ENCODE measurements at regions not wholly inside any gene's neighbourhood (a gene's known extent, or its start where the extent isn't known, plus 50 kb on each side); places are given as distances from the start of the nearest gene placed in this dataset.

GRCh38 chr6:156538875-156539660 is 238.1 kb upstream of the ARID1B start:
- no peak for DNase-seq (ENCODE audit: low read depth in 3 of 3, low spot score in 2 of 3)

GRCh38 chr6:156534594-156534993 is 242.6 kb upstream of the ARID1B start:
- no peak for DNase-seq (ENCODE audit: low read depth in 3 of 3, low spot score in 2 of 3)

- DNase-seq (ENCODE audit: low read depth in 3 of 3, low spot score in 2 of 3), result no peak
Observed at GRCh38 chr6:156533872-156534524, 243.2 kb upstream of the ARID1B start.

GRCh38 chr6:156526081-156526480 is 251.1 kb upstream of the ARID1B start:
- DNase-seq (ENCODE audit: low read depth in 3 of 3, low spot score in 2 of 3), result no peak

- no peak for DNase-seq (ENCODE audit: low read depth in 3 of 3, low spot score in 2 of 3)
Observed at GRCh38 chr6:156525541-156525940, 251.6 kb upstream of the ARID1B start.

- no peak for DNase-seq (ENCODE audit: low read depth in 3 of 3, low spot score in 2 of 3)
Observed at GRCh38 chr6:156519940-156520339, 257.2 kb upstream of the ARID1B start.

- peak in 1 of 3 donors; percentile 25 for DNase-seq (ENCODE audit: low read depth in 3 of 3, low spot score in 2 of 3)
Observed at GRCh38 chr6:156517088-156517487, 260.1 kb upstream of the ARID1B start.

- DNase-seq (ENCODE audit: low read depth in 3 of 3, low spot score in 2 of 3), result no peak
Observed at GRCh38 chr6:156515242-156515641, 261.9 kb upstream of the ARID1B start.

- no peak for DNase-seq (ENCODE audit: low read depth in 3 of 3, low spot score in 2 of 3)
Observed at GRCh38 chr6:156513504-156513903, 263.7 kb upstream of the ARID1B start.

GRCh38 chr6:156511570-156511969 is 265.6 kb upstream of the ARID1B start:
- no peak for DNase-seq (ENCODE audit: low read depth in 3 of 3, low spot score in 2 of 3)

- DNase-seq (ENCODE audit: low read depth in 3 of 3, low spot score in 2 of 3), result no peak
Observed at GRCh38 chr6:156511051-156511450, 266.1 kb upstream of the ARID1B start.

- DNase-seq (ENCODE audit: low read depth in 3 of 3, low spot score in 2 of 3), result no peak
Observed at GRCh38 chr6:156510242-156510641, 266.9 kb upstream of the ARID1B start.

- DNase-seq (ENCODE audit: low read depth in 3 of 3, low spot score in 2 of 3), result no peak
Observed at GRCh38 chr6:156509496-156509895, 267.7 kb upstream of the ARID1B start.

- DNase-seq (ENCODE audit: low read depth in 3 of 3, low spot score in 2 of 3), result no peak
Observed at GRCh38 chr6:156508923-156509322, 268.3 kb upstream of the ARID1B start.

- no peak for DNase-seq (ENCODE audit: low read depth in 3 of 3, low spot score in 2 of 3)
Observed at GRCh38 chr6:156508126-156508525, 269.1 kb upstream of the ARID1B start.

GRCh38 chr6:156507656-156508055 is 269.5 kb upstream of the ARID1B start:
- no peak for DNase-seq (ENCODE audit: low read depth in 3 of 3, low spot score in 2 of 3)

GRCh38 chr6:156507106-156507505 is 270.1 kb upstream of the ARID1B start:
- no peak for DNase-seq (ENCODE audit: low read depth in 3 of 3, low spot score in 2 of 3)

- DNase-seq (ENCODE audit: low read depth in 3 of 3, low spot score in 2 of 3), result no peak
Observed at GRCh38 chr6:156502969-156503504, 274.1 kb upstream of the ARID1B start.

GRCh38 chr6:156497618-156498017 is 279.6 kb upstream of the ARID1B start:
- DNase-seq (ENCODE audit: low read depth in 3 of 3, low spot score in 2 of 3), result no peak

GRCh38 chr6:156487877-156488276 is 289.3 kb upstream of the ARID1B start:
- DNase-seq (ENCODE audit: low read depth in 3 of 3, low spot score in 2 of 3), result no peak

- no peak for DNase-seq (ENCODE audit: low read depth in 3 of 3, low spot score in 2 of 3)
Observed at GRCh38 chr6:156485150-156485549, 292.0 kb upstream of the ARID1B start.

- DNase-seq (ENCODE audit: low read depth in 3 of 3, low spot score in 2 of 3), result no peak
Observed at GRCh38 chr6:156474507-156475120, 302.6 kb upstream of the ARID1B start.
